NCI-H460 (cell line): ENCODE measurements at regions not wholly inside any gene's neighbourhood (a gene's known extent, or its start where the extent isn't known, plus 50 kb on each side); places are given as distances from the start of the nearest gene placed in this dataset.
"Not testable (repeated sequence)": the region's sequence is repeated elsewhere in the genome, so short reads cannot be mapped to it uniquely, and the experiment has no call there.

ENCODE experiments used
- DNase-seq: peaks from one replicate; pipeline ENCODE4 v3.0.0-alpha.2; 2016; ENCODE audit warnings: low read depth; ENCODE audit errors: extremely low read depth

DNA sequence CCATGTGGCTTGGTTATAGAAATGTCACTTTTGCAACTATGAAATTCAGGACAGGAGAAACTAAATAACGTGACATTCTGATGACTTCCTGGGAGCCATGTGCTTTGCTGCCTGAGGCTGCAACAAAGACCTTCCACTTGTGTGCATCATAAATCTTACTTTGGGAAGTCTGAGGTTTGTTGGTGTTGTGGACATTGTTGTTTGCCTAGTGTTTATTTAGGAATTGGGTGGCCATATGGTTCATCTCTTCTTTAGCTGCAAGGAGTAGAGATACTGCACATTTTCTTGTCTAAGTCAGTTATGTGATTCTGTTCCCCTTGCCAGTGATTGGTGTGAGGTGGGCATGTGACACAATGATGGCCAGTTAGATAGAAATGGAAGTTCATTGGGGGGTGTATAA, 167.3 kb upstream of the SSTR1 start:
- no peak for DNase-seq

DNA sequence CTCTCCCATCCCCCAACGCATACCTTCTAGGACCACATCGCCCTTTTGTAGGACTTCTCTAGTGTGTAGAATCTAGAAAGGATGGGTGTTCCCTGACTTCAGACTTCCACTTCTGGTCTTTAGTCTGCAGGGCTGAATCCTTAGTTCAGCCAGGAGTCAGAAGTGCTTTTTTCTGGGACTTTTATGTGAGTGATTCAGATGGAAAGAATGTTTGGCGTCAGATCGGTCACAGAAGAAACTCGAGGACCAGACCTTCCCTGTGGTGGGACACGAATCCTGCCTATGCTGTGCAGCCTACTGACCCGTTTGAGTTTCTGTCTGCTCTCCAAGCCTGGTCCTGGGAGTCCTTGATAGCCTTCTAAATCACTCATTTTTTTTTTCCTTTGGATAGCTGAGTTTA, 165.4 kb upstream of the SSTR1 start:
- no peak for DNase-seq

DNA sequence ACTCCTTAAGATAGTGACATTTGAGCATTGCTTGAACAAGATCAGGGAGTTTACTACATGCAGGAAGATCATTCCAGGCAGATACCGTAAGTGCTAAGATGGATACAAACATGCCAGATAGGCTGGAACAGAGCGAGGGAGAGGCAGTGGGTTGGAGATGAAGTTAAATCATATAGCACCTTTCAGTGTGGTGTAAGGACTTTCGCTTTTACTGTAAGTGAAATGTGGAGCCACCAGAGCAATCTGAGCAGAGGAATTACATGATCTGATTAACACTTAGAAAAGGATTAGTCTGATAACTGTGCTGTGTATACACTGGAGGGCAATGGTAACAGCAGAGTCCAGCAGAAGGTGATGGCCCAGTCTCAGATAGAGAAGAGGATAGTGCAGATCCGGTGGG, 163.0 kb upstream of the SSTR1 start:
- no peak for DNase-seq

DNA sequence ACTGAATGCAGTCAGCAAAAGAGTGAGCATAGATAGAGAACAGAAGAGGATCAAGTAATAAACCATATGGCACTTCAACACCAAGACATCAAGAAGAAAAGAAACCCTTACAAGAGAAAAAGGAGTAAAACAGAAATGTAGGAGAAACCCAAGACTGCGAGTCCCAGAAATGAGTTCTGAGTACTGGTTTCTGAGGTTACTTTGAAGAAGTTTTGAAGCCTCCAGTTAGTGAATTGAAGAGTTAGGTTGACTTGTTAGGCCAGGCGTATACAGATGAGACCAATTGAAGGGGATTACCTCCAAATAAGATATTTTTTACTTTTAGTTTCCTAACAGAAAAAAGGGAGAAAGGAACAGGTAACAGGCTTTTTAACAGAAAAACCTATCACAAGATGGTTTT, 162.2 kb upstream of the SSTR1 start:
- no peak for DNase-seq

DNA sequence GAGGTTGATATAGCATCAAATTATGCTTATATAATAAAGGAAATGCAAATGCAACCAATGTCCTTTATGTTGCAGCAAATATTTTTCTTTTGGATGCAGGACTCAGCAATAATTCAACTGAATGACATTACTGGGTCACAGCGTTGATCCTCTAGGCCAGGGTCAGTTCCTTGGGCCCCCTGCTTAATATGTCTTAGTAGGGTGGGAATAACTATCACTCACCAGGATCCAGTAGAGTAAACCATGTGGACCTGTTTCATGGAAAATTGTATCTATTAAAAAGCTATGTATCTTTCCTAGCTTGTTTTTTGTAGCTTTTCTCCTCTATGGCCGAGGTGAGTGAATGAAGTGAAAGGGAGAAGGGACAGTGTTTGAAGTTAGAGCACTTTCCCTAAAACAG, 161.5 kb upstream of the SSTR1 start:
- no peak for DNase-seq

DNA sequence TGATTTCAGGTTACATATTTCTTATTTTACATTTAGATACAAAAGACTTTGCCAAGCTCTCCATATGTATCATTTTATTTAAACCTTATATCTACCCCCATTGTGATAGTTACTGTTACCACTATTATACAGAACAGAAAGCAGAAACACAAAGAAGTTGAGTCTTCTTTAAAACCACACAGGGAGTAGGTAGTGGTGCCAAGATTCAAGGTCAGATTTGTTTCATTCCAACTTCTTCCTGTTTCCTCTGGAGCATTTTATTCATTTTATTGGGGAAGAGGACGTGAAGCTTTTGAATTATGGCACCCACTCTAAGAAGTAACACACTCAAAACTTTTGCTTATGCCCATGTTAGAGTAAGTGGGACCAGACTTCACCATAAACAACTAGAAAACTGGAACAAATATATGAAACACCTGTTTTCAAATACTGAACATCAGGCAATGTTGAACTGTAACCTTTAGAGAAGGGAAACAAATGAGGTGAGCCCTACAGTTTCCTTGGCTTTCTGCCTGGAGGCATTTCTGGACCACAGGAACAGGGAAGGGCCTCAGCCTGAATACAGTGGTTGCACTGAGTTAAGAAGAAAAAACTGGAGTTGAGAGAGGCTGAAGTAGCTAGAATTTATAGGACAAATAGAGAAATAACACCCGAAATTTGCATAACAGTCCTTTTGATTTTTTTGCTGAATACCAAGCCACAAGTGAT, 160.4 kb upstream of the SSTR1 start:
- DNase-seq, result no peak

DNA sequence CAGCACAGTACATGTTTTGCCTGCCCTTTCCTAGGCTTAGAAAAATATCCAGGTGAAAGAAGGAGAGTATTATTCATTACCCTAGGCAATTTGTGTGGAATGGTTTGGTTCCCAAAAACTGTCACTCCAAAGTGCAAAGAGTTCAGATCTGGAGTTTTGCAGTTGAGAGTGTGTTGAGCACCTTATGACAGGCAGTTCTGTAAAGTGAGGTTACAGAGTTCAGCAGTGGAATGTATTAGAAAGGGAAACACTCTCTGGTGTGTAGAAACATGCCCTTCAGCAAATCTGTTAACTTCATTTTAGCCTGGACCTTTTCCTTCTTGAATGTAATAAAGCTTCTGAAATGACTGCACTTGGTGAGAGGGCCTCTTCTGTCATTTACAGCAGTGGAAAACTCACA, 154.0 kb upstream of the SSTR1 start:
- DNase-seq, result no peak

DNA sequence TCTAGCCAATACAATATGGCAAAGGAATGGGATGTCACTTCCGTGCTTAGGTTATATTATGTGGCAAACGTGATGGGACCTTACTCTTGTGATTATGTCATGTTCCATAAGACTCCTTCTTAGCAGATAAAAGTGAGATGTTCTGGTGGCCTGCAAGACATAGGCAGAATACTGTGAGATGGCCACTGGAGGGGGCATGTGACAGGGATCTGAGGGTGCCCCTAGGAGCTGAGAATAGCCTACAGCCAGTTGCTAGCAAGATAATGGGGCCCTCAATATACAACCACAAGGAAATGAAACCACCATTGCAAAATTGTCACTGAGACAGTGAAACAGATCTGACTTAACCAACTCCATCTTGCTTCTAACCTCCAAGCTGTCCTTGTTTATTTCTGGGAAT, 151.4 kb upstream of the SSTR1 start:
- no peak for DNase-seq

DNA sequence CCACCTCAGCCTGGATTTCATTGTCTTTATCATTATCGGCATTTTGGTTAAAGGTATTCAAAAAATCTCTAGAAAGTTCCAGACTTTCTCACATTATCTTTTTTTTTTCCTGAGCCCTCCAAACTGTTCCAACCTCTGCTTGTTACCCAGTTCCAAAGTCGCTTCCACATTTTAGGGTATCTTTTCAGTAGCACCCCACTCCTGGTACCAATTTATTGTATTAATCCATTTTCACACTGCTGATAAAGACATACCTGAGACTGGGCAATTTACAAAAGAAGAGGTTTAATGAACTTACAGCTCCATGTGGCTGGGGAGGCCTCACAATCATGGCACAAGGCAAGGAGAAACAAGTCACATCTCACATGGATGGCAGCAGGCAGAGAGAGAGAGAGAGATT, 145.5 kb upstream of the SSTR1 start:
- DNase-seq, result not testable (repeated sequence)

DNA sequence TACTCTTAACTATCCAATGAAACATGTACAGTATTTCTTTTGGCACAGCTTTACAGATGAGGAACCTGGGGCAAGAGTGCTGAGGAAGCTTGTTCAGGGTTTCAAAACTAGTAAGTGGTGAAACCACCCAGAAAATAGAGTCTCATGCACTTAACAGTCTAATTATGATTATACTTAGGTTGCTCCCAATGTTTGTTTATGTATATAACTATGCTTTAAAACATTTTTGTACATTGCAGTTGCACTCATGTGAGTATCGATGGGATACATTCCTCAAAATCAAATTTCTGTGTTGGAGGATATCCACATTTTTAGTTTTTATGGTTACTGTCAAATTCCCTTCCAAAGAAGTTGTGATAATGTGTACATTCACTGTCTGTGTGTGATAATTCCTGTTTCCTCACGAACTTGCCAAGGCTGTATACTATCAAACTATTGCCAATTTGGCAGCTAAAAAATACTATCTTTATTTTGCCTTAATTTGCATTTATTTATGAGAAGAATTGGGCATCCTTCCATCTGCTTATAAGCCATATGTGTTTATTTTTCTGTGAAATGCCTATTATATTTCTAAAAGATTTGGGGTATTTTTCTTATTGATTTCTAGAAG, 143.9 kb upstream of the SSTR1 start:
- no peak for DNase-seq

DNA sequence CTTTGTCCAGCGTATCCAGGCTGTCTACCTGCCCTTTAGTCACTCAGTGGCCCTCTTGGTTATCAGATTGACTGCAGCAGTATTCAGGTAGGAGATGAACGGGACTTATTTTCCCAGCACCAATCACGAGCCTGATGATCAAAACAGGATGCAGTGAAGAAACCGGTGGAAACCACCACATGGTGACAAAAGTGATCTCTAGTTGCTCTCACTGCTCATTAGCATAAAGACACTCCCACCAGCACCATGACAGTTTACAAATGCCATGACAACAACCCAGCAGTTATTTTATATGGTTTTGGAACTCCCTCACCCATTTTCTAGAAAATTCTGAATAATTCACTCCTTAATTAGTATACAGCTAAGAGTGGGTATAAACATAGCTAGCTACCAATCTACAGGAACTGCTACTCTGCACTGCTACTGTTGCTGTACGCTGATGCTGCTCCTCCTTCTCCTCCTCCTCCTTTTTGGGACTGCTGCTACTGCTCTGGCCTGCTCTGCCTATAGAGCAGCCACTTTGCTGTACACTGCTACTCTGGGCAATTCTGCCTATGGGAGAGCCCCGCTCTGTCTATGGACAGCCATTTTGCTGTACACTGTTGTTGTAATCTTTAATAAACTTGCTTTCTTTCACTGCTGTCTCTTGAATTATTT, 142.5 kb upstream of the SSTR1 start:
- no peak for DNase-seq

DNA sequence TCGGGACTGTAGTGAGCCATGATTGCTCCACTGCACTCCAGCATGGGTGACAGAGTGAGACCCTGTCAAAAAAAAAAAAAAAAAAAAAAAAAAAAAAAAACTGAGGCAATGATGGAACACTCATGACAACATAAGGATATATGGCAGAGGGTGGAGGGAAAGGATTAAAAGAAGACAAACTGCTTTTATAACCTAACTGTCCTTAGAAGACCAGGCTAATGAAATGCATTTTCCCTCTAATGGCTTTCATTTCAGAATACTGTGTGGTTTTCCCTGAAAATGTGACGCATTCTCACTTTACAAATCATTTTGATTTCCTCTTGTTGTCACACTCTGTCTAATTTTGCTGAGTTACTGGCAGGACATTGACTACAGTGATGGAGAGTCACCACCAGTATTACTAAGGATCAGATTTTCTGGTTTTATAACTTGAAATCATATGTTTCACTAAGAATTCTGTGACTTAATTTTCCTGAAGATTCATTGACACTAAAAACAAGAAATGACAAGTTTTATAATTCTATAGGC, 137.6 kb upstream of the SSTR1 start:
- DNase-seq, result no peak

DNA sequence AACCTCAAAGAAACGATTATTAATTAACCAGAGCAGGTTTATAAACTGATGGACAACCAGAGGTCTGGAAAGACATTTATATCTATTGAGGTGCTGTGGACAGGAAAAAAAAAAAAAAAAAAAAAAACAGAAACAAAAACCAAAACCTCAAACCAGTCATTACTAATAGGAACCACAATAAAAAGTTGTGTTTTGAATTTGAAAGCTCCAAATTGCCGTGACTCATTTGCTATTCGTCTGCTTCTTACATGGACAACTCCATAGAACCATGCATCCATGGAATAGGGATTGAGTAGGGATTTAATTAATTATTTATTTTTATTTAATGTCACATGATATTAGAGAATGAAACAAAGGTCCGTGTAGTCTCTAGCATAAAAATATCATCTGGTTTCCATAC, 134.1 kb upstream of the SSTR1 start:
- DNase-seq, result no peak

DNA sequence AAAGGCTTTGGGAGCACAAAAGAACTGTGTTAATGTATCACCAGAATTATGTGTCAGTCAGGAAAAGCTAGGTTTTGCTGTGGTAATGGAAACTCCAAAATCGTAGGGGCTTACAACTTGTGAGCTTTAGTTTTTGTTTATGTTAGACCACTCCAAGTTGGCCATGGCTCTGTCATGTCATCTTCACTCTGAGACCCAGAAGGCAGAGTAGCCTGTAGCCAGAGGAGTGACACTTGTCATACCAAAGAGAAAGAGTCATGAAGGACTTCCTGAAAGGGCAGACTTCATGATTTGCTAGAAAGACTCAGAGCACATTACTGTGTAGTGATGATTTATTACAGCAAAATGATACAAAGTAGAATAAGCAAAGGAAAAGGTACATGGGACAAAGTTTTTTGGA, 133.6 kb upstream of the SSTR1 start:
- DNase-seq, result no peak

DNA sequence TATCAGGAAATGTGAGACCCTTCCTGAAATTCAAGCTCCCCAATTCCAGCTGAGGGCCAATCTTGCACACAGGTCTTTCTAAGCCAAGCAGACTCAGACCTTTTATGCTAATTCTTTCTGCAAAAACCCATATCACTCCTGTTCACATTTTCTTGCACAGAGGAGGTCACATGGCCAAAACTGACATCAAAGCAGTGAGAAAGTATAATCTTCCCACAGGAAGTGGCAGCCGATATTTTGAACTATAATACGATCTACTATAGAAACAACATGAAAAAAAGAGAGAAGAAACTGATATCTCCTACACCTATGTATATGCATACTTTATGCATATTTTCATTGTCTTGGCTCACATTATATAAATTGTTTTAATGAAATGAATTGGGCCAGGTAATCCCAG, 132.9 kb upstream of the SSTR1 start:
- DNase-seq, result no peak

DNA sequence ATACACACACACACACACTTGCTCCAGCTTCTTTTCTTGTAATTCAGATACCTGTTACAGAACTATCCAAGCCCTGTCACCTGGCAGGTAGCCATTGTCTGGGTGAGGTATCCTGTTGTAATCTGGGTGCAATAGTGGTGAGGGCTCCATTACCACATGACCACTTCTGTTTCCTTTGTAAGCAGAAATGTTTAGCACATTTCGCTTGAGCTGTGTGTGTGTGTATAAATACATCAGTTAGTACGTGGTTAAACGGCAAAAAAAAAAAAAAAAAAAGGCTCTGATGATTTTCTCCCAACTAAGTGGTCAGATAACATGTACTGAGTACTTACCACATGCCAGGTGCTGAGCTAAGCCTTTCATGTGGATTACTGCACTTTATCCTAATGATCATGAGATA, 129.3 kb upstream of the SSTR1 start:
- no peak for DNase-seq

DNA sequence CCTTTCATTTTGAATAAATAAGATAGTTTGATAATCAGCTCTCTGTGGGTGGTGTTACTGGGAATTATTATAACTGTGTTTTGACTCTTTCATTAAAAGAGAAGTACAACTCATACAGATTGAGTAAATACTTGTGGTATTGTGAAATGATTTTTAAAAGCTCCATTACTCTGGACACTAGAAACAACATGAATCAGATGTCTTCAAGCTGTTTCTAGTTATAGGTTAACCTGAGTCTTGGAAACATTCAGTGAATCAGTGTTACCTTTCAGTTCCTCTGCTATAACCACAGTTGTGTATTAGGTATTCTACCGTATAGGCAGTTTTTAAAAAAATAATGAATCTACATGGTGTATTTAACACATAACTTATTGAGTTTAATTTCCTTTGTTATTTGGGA, 128.4 kb upstream of the SSTR1 start:
- DNase-seq, result no peak

DNA sequence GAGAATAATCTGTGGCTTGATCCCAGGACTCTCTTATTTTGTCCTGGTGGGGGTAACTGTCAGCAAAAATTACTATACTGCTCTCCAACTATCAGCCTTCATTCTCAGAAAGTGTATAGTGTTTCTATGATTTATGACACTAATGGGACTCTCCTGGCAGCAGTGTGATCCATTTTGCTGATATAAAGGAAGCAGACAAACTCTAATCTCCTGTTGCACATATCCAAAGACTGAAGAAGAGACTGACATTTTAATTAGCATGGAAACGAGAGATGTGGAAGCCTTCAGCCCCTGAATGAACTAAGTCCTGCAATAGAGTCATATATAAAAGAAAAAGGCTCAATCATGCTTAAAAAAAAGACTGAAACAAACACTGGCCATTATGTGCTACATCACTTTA, 127.8 kb upstream of the SSTR1 start:
- DNase-seq, result no peak

DNA sequence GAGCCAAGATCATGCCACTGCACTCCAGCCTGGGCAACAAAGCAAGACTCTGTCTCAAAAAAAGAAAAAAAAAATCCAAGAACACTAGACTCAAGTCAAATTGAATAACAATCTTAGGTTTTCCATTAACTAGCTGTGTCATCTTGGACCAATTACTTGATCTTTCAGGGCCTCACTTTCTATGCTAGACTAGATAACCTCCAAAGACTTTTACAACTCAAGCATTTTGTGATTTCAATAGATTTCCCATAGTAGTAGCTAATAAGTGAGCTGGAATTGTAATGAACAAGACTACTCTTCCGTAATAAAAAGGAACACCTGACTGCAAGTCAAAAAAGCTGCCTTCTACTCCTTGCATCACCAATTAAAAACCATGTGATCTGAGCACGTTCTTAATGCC, 127.0 kb upstream of the SSTR1 start:
- DNase-seq, result no peak

DNA sequence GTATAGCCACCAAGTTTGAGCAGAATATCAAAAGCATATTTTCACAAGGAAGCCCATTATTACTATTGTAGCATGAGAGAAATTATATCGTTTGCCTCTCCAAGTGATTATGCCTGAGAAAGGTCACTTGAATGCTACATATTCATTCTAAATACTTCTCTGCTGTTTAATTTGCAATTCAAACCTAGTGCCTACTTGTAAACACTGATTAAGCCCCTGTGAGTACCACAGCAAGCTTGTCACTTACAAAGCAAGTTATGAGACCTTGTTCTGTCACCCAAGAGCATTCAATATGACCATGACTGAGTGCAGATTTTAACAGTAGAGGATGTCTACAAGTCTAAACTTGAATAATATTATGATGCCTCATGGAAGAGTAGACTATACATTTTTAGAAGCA, 124.7 kb upstream of the SSTR1 start:
- DNase-seq, result no peak

DNA sequence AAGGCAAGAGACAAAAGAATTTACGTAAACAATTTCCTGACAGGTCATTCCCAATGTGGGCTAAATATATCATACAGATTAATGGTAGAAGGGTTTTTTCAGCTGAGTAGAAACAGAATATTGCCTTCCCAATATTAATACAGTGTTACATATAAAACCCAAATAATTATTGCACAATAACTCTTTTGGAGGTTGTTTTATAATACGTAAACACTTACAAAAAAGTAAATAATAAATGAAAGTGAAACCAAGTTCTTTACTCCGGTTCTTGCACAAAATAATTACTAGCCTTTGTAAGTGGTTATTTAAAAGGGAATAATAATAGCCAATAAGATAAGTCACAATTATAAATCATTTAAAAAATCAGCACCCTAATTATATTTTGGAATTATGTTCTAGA, 118.6 kb upstream of the SSTR1 start:
- no peak for DNase-seq

DNA sequence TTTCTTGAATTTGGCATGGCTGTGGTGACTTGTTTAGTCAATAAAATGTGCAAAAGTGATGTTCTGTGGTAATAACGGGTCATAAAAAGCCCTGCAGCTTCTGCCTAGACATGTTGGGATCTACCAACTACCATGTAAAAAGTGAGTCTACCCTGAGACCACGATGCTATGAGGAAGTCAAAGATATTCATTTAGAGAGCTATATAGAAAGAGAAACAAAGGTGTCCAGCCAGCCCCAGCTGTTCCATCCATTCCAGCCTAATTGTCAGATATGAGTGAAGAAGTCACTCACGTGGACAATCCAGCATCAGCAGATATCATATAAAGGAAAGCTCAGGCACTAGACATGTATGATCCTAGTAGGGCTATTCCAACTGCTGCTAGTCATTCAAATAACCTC, 117.2 kb upstream of the SSTR1 start:
- no peak for DNase-seq
